C4-2B (cell line): ENCODE measurements at regions not wholly inside any gene's neighbourhood (a gene's known extent, or its start where the extent isn't known, plus 50 kb on each side); places are given as distances from the start of the nearest gene placed in this dataset.

Source experiments
- H3K27ac ChIP-seq: fragments of 450-650 bp; 2 replicates; pipeline ENCODE4 v1.5.1; 2017
- ZFX ChIP-seq: fragments of 450-650 bp; IDR thresholded peaks from 2 replicates; pipeline ENCODE4 v1.6.1; 2017
- TF ChIP-seq, protein P1 (sequence below): fragments of 450-650 bp; conservative IDR thresholded peaks from 2 replicates; pipeline ENCODE4 v1.5.1; 2017; ENCODE audit warnings: mild to moderate bottlenecking

DNA sequence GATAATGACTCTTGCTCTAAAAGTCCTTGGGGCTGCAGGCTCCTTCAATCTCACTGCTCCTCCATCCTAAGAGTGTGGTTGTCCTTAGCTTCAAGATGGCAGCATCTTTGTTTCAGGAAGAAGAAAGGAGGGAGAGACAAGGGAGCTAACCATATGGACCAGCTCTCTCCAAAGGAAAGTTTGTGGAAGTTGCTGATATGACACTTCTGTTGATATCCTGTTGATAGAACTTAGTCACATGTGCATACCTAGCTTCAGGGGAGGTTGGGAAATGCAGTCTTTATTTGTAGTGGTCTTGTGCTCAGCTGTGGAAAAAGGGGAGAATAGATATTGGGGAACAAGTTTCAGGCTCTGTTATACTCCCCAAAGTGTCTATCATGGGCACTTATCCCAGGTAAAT lies 186.9 kb downstream of the GIPC2 start:
- TF ChIP-seq ZFX: no peak
- TF ChIP-seq, protein P1, sequence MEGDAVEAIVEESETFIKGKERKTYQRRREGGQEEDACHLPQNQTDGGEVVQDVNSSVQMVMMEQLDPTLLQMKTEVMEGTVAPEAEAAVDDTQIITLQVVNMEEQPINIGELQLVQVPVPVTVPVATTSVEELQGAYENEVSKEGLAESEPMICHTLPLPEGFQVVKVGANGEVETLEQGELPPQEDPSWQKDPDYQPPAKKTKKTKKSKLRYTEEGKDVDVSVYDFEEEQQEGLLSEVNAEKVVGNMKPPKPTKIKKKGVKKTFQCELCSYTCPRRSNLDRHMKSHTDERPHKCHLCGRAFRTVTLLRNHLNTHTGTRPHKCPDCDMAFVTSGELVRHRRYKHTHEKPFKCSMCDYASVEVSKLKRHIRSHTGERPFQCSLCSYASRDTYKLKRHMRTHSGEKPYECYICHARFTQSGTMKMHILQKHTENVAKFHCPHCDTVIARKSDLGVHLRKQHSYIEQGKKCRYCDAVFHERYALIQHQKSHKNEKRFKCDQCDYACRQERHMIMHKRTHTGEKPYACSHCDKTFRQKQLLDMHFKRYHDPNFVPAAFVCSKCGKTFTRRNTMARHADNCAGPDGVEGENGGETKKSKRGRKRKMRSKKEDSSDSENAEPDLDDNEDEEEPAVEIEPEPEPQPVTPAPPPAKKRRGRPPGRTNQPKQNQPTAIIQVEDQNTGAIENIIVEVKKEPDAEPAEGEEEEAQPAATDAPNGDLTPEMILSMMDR: no peak
- H3K27ac ChIP-seq: no peak overlapping the region

DNA sequence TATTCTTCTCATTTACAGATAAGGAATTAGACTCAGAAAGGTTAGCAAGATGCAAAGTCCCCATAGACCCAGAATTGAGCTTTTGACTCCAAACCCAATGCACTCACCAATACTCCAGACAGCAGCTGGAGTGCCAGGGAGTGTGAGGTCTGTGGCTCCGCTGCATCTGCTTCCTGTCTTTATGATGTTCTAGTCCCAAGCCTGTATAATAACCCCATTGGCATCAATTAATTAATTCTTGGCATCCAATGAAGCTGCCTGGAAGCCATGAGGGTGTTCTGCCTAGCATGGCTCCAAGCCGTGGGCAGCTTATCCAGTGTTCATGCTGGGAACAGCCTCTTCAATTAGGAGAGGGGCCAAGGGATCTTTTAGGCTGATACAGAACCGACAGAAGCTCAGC lies 188.7 kb downstream of the GIPC2 start:
- TF ChIP-seq ZFX: no peak
- TF ChIP-seq, protein P1: no peak

DNA sequence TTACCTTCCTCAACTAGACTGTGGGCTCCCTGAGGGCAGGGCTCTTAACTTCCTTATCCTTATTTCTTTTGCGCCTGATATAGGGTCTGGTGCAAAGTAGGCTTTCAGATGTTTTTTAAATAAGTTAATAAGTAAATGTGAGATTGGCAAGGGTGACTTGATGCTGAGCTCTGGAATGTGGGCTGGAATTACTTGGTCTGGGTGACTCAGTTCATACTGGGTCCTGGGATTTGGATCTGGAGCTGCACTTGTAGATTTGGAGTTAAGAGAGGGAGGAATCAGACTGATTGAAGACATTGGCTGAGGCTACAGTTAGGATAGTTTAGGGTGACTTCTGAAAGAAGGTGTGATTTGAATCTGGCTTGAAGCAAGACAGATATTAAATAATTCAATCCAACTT lies 190.9 kb downstream of the GIPC2 start:
- peak overlapping the region; percentile 73; the same call in 1 of the 2 replicates for H3K27ac ChIP-seq
- TF ChIP-seq, protein P1: no peak
- no peak for TF ChIP-seq ZFX

More for the DNA sequence above, 188.7 kb downstream of the GIPC2 start:
- H3K27ac ChIP-seq: no peak overlapping the region

DNA sequence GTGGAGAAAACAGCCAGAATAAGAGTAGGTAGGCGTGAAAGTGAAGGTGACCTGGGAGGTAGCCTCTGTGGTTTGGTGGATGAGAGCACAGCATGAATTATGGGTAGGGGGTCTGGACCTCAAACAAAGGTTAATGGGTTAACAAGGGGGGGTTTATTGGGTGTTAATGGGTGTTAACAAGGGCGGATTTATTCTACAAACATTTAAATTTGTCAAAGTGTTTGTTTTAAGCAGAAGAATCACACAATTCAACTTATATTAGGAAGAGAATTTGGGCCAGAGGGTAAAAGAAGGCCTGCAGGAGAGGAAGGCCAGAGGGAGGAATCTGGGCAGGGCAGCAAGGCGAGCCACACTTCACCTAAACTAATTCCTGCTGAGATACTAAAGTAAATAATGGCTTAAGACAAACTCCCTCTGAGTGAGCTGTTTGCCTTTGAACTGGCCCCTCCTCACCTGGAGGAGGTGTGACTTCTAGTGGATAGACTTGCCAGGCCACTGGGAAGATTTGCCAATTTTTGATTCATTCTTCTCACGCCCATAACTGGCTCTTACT lies 191.7 kb downstream of the GIPC2 start:
- TF ChIP-seq, protein P1: no peak
- TF ChIP-seq ZFX: no peak
- peak overlapping the region; percentile 73; the same call in 1 of the 2 replicates for H3K27ac ChIP-seq

DNA sequence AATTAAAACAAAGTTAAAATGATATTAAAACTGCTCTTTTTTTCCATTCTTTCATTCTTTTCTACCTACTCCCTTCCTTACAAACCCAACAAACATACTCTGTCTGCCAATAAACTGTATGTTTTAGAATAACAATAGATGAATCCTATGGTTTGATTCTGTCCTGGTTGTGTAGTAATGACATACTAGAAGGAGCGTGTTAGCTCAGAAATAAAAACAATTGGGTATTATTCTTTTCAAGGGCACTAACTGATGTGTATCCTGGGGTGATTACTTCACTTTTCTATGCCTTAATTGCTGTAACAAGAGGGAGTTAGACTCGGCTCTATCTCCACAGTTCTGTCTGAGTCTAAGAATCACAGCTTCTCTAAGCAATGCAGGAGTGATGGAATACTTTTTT lies 194.4 kb downstream of the GIPC2 start:
- H3K27ac ChIP-seq: no peak overlapping the region
- no peak for TF ChIP-seq ZFX
- TF ChIP-seq, protein P1: no peak

DNA sequence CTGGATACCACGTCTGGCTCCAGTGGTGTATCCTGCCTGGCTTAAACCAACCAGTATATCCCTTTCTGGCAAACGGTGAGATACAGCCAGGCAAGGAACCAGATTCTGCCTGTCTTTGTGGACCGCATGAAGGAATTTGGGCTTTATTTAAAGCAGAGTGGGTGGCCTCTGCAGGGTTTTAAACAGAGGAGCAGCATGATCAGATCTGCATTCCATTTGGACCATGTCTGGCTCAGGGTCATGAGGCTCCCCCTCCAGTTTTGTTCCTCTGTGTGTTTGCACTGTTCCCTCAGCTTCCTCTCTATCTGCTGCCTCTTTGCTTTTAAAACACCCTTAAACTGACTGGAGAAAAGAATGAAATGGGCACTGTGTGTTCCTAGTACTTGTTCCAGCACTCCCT lies 195.0 kb downstream of the GIPC2 start:
- no peak for TF ChIP-seq ZFX
- TF ChIP-seq, protein P1: no peak
- H3K27ac ChIP-seq: no peak overlapping the region

DNA sequence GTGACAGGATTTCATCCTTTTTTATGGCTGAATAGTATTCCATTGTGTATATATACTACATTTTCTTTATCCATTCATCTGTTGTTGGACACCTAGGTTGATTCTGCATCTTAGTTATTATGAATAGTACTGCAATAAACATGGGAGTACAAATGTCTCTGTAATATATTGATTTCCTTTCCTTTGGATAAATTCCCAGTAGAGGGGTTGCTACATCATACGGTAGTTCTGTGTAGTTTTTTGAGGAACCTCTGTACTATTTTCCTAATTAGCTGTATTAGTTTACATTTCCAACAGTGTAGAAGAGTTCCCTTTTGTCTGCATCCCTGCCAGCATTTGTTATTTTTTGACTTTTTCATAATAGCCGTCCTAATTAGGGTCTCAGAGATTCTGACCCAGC lies 201.3 kb downstream of the GIPC2 start:
- no peak overlapping the region for H3K27ac ChIP-seq
- no peak for TF ChIP-seq ZFX
- TF ChIP-seq, protein P1: no peak
